H1 (cell line): ENCODE measurements at regions not wholly inside any gene's neighbourhood (a gene's known extent, or its start where the extent isn't known, plus 50 kb on each side); places are given as distances from the start of the nearest gene placed in this dataset.

Experiments
- CTCF ChIA-PET: fragments of 300-600 bp; sonication (Branson Sonifier 250); formaldehyde crosslinking; loops from one replicate; lab custom pipeline; 2021; ENCODE audit not compliant: partially characterized antibody; lab: Charles Lee
- POLR2A ChIA-PET: fragments of 300-600 bp; sonication (Branson Sonifier 250); formaldehyde crosslinking; loops from one replicate; lab custom pipeline; 2021; ENCODE audit warnings: inconsistent platforms; ENCODE audit not compliant: partially characterized antibody; lab: Charles Lee
- DNase-seq, 2 experiments: peaks; one replicate each; pipeline versions ENCODE4 v3.0.0 to v3.0.0-alpha.2; 2010 to 2022; ENCODE audit warnings: low spot score in 2 of 2, low read depth in 1 of 2, mixed read lengths in 1 of 2
- FAIRE-seq: peaks from 2 replicates; lab custom pipeline; 2011; peaks lifted over from hg19 to GRCh38; lab: Jason Lieb, UNC
- H2AFZ ChIP-seq: 2 replicates; pipeline ENCODE4 v1.8.1; 2012; ENCODE audit warnings: low read length, inconsistent platforms
- H2AK5ac ChIP-seq: 2 replicates; pipeline ENCODE4 v1.6.1; 2013; ENCODE audit warnings: low read depth, low read length
- H2BK120ac ChIP-seq: replicated peaks from 2 replicates; pipeline ENCODE3; 2013; ENCODE audit warnings: low read depth, low read length, inconsistent platforms
- H2BK12ac ChIP-seq: 2 replicates; pipeline ENCODE4 v1.6.1; 2013; ENCODE audit warnings: low read depth, low read length
- H2BK15ac ChIP-seq: 2 replicates; pipeline ENCODE4 v1.6.1; 2013; ENCODE audit warnings: low read length
- H2BK20ac ChIP-seq: 2 replicates; pipeline ENCODE4 v1.6.1; 2013; ENCODE audit warnings: low read length
- H2BK5ac ChIP-seq: 2 replicates; pipeline ENCODE4 v1.6.1; 2013; ENCODE audit warnings: low read depth, low read length
- H3K14ac ChIP-seq: 2 replicates; pipeline ENCODE4 v1.6.1; 2013; ENCODE audit warnings: inconsistent platforms; ENCODE audit not compliant: insufficient read length
- H3K18ac ChIP-seq: 2 replicates; pipeline ENCODE4 v1.6.1; 2013; ENCODE audit warnings: low read length; ENCODE audit errors: extremely low read depth
- H3K23ac ChIP-seq: 2 replicates; pipeline ENCODE4 v1.6.1; 2013; ENCODE audit warnings: inconsistent platforms; ENCODE audit not compliant: insufficient read length
- H3K23me2 ChIP-seq: 2 replicates; pipeline ENCODE4 v1.6.1; 2013; ENCODE audit warnings: low read depth, low read length
- H3K27ac ChIP-seq: 2 replicates; pipeline ENCODE4 v1.6.1; 2011; ENCODE audit warnings: low read depth, low read length, inconsistent platforms
- H3K27me3 ChIP-seq, 4 experiments: replicated peaks in 1 of 4; 1 replicate in 1 of 4; 2 replicates in 3 of 4; pipeline versions ENCODE4 v1.6.1 to v1.8.1; 2011 to 2013; ENCODE audit warnings: low read length in 3 of 4, mild to moderate bottlenecking in 3 of 4, inconsistent platforms in 2 of 4, mixed read lengths in 2 of 4, moderate library complexity in 1 of 4; ENCODE audit not compliant: control insufficient read depth in 3 of 4, insufficient read depth in 3 of 4; ENCODE audit errors: extremely low read depth in 1 of 4
- H3K36me3 ChIP-seq, 4 experiments: 2 replicates each; pipeline versions ENCODE4 v1.6.1 to v1.8.1; 2011 to 2013; ENCODE audit warnings: mild to moderate bottlenecking in 4 of 4, low read length in 3 of 4, moderate library complexity in 2 of 4, control low read depth in 1 of 4, inconsistent platforms in 1 of 4; ENCODE audit not compliant: insufficient read depth in 4 of 4, control insufficient read depth in 2 of 4
- H3K4ac ChIP-seq: replicated peaks from 2 replicates; pipeline ENCODE3; 2013; ENCODE audit warnings: low read length, low read depth, mixed read lengths, inconsistent platforms; ENCODE audit not compliant: insufficient read length
- H3K4me1 ChIP-seq, 4 experiments: replicated peaks in 1 of 4; 1 replicate in 1 of 4; 2 replicates in 3 of 4; pipeline versions ENCODE4 v1.6.1 to v1.8.1; 2011 to 2013; ENCODE audit warnings: low read length in 3 of 4, inconsistent platforms in 2 of 4, mixed read lengths in 1 of 4; ENCODE audit not compliant: insufficient read depth in 4 of 4, control insufficient read depth in 3 of 4
- H3K4me2 ChIP-seq, 2 experiments: 2 replicates each; pipeline versions ENCODE4 v1.6.1 to v1.8.1; 2011 to 2013; ENCODE audit warnings: low read depth in 2 of 2, low read length in 2 of 2, control low read depth in 1 of 2, inconsistent platforms in 1 of 2, mild to moderate bottlenecking in 1 of 2; ENCODE audit not compliant: insufficient read depth in 1 of 2
- H3K4me3 ChIP-seq, 4 experiments: fragments of 200-600, 300-600 bp in 1 of 4; sonication (generic), shearing (Covaris generic), sonication (Bioruptor Twin) in 1 of 4; 2 replicates each; pipeline versions ENCODE4 v1.5.1 to v1.8.1; 2011 to 2016; ENCODE audit warnings: low read length in 4 of 4, low read depth in 3 of 4, control low read depth in 2 of 4, inconsistent platforms in 2 of 4, mild to moderate bottlenecking in 2 of 4, mixed read lengths in 1 of 4, moderate library complexity in 1 of 4; ENCODE audit not compliant: insufficient read depth in 2 of 4; ENCODE audit errors: extremely low read depth in 1 of 4
- H3K56ac ChIP-seq: replicated peaks from 2 replicates; pipeline ENCODE3; 2013; ENCODE audit warnings: low read depth, mild to moderate bottlenecking, mixed read lengths, low read length, inconsistent platforms; ENCODE audit not compliant: insufficient read length
- H3K79me1 ChIP-seq: 2 replicates; pipeline ENCODE4 v1.6.1; 2013; ENCODE audit warnings: low read depth, low read length, control low read depth
- H3K79me2 ChIP-seq, 2 experiments: 2 replicates each; pipeline versions ENCODE4 v1.6.1 to v1.8.1; 2012 to 2013; ENCODE audit warnings: low read length in 2 of 2, mild to moderate bottlenecking in 2 of 2, inconsistent platforms in 1 of 2; ENCODE audit not compliant: insufficient read depth in 2 of 2, control insufficient read depth in 1 of 2
- H3K9ac ChIP-seq, 4 experiments: replicated peaks in 1 of 4; 1 replicate in 1 of 4; 2 replicates in 3 of 4; pipeline versions ENCODE4 v1.6.1 to v1.8.1; 2011 to 2013; ENCODE audit warnings: low read depth in 3 of 4, low read length in 3 of 4, control low read depth in 2 of 4, mild to moderate bottlenecking in 2 of 4, moderate library complexity in 2 of 4, inconsistent platforms in 1 of 4; ENCODE audit errors: extremely low read depth in 1 of 4
- H3K9me3 ChIP-seq, 2 experiments: 2 replicates each; pipeline versions ENCODE4 v1.6.1 to v1.8.1; 2012 to 2013; ENCODE audit warnings: mild to moderate bottlenecking in 2 of 2, moderate library complexity in 2 of 2, control low read depth in 1 of 2, inconsistent platforms in 1 of 2, low read depth in 1 of 2, low read length in 1 of 2, mixed read lengths in 1 of 2; ENCODE audit not compliant: insufficient read depth in 2 of 2
- H4K20me1 ChIP-seq, 2 experiments: replicated peaks in 1 of 2; 2 replicates each; pipeline versions ENCODE3 to v1.8.1; 2011 to 2013; ENCODE audit warnings: inconsistent platforms in 2 of 2, low read length in 2 of 2, mild to moderate bottlenecking in 1 of 2; ENCODE audit not compliant: insufficient read depth in 2 of 2, control insufficient read depth in 1 of 2
- H4K5ac ChIP-seq: 2 replicates; pipeline ENCODE4 v1.6.1; 2013; ENCODE audit warnings: low read length, low read depth, mixed read lengths, inconsistent platforms; ENCODE audit not compliant: insufficient read length
- H4K8ac ChIP-seq: 2 replicates; pipeline ENCODE4 v1.8.0; 2013; ENCODE audit warnings: mild to moderate bottlenecking, moderate library complexity, low read length, inconsistent platforms; ENCODE audit not compliant: insufficient read depth; ENCODE audit errors: extremely low read depth
- H4K91ac ChIP-seq: replicated peaks from 2 replicates; pipeline ENCODE3; 2013; ENCODE audit warnings: low read length, mixed read lengths, inconsistent platforms; ENCODE audit not compliant: insufficient read length
- BCL11A ChIP-seq, 2 experiments: IDR thresholded peaks; one replicate each; pipeline ENCODE4 v1.6.1; 2011; ENCODE audit warnings: low read depth in 2 of 2, low read length in 2 of 2, mild to moderate bottlenecking in 2 of 2
- BRCA1 ChIP-seq: IDR thresholded peaks from 2 replicates; pipeline ENCODE4 v1.6.1; 2012; ENCODE audit warnings: low read depth, low read length, improper control_type of control experiment
- EP300 ChIP-seq, 2 experiments: IDR thresholded peaks; 1 replicate in 1 of 2; 2 replicates in 1 of 2; pipeline ENCODE4 v1.6.1; 2011 to 2012; ENCODE audit warnings: low read depth in 2 of 2, low read length in 2 of 2, mild to moderate bottlenecking in 2 of 2, borderline replicate concordance in 1 of 2, inconsistent platforms in 1 of 2, moderate library complexity in 1 of 2
- JUN ChIP-seq: IDR thresholded peaks from 2 replicates; pipeline ENCODE4 v1.6.1; 2011; ENCODE audit warnings: low read depth, mild to moderate bottlenecking, improper control_type of control experiment, low read length
- KDM5A ChIP-seq: fragments of 200-600 bp; IDR thresholded peaks from 2 replicates; pipeline ENCODE4 v1.7.1; 2012; ENCODE audit warnings: mild to moderate bottlenecking, low read length, inconsistent platforms, mixed read lengths
- RNF2 ChIP-seq: fragments of 200-900, 300-1000 bp; sonication (generic); IDR thresholded peaks from 2 replicates; pipeline ENCODE4 v1.7.1; 2016; ENCODE audit warnings: borderline replicate concordance, low read depth, mild to moderate bottlenecking, antibody characterized with exemption, low read length; ENCODE audit not compliant: poor library complexity, severe bottlenecking; ENCODE audit errors: missing control alignments
- SP1 ChIP-seq: IDR thresholded peaks from 2 replicates; pipeline ENCODE4 v1.6.1; 2011; ENCODE audit warnings: low read depth, low read length
- SP4 ChIP-seq: IDR thresholded peaks from 2 replicates; pipeline ENCODE4 v1.6.1; 2012; ENCODE audit warnings: low read length, inconsistent platforms
- TAF7 ChIP-seq: optimal IDR thresholded peaks from 2 replicates; pipeline ENCODE3; 2011; ENCODE audit warnings: low read depth, mild to moderate bottlenecking, inconsistent platforms, low read length, moderate library complexity, borderline replicate concordance
- TCF12 ChIP-seq: IDR thresholded peaks from 2 replicates; pipeline ENCODE4 v1.6.1; 2011; ENCODE audit warnings: low read depth, mild to moderate bottlenecking, low read length
- WGBS, 2 experiments: shearing (Covaris generic) in 1 of 2; methylation state at CpG; one replicate each; pipeline versions ENCODE4 v1.1.6 to v1.1.7; 2013 to 2015; ENCODE audit warnings: low lambda C conversion rate in 2 of 2, mixed read lengths in 2 of 2, inconsistent platforms in 1 of 2, low coverage in 1 of 2, missing lambda C conversion rate in 1 of 2; ENCODE audit not compliant: insufficient replicate concordance in 2 of 2, insufficient coverage in 1 of 2, insufficient read length in 1 of 2; ENCODE audit errors: extremely low coverage in 1 of 2, missing lambda C conversion rate in 1 of 2; 5-methylcytosine and 5-hydroxymethylcytosine counted together
- TF ChIP-seq, protein P1 (sequence below): IDR thresholded peaks from 2 replicates; pipeline ENCODE4 v1.6.1; 2012; ENCODE audit warnings: inconsistent platforms

DNA sequence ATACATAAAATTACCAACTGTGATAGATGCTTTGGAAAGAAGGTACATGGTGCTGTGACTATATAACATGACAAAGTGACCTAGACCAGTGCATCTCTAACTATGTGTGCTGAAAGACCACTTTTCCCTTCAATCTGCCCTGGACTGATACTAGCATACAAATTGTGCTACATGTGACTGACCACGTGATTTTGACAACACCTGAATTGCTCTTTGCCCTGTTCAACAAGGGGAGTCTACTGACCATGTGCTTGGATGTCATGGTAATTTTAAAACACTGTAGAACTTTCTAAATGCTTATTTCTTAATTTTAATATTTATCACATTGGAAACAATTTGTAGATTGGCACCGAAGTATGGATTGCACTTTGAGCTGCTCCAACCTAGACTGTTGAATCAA lies 142.4 kb downstream of the CAND1 start:
- H3K79me2 ChIP-seq, result no peaks in the 10 kb centered on the region
- H3K36me3 ChIP-seq, result no peaks in the 10 kb centered on the region
- no peak for DNase-seq
- ChIA-PET CTCF (interaction anchor here (0.8 to 1.3 kb wide), 2 partner anchors 22 to 219 kb away, joined by 3 to 4 read pairs; no protein-coding TSS in a partner anchor), POLR2A (no interaction called here)
- H3K27me3 ChIP-seq, result no peaks in the 10 kb centered on the region
- H4K91ac ChIP-seq, result no peak overlapping the region
- no peak overlapping the region for H2BK15ac ChIP-seq
- peaks cover 3 to 16% (median 13%) of the 10 kb centered on the region in 4 experiments; a peak in 6 of 7 replicates for H3K4me1 ChIP-seq
- H3K4ac ChIP-seq, result no peak overlapping the region
- WGBS, 2 experiments, result 92% methylated on average over 2 of the region's 2 CpGs; no CpG with 5 or more reads in 1 of the 2 experiments
- no peak overlapping the region for H2AK5ac ChIP-seq
- no peak overlapping the region for H4K5ac ChIP-seq
- no peak overlapping the region for H3K27ac ChIP-seq
- H4K20me1 ChIP-seq, result no peaks in the 10 kb centered on the region
- H2BK12ac ChIP-seq, result no peak overlapping the region
- H3K9ac ChIP-seq, result no peak overlapping the region
- no peak overlapping the region for H2BK120ac ChIP-seq
- no peaks in the 10 kb centered on the region for H3K79me1 ChIP-seq
- H3K56ac ChIP-seq, result no peak overlapping the region
- no peak for FAIRE-seq
- H3K18ac ChIP-seq, result no peak overlapping the region
- H2BK20ac ChIP-seq, result no peak overlapping the region
- TF ChIP-seq TAF7 (no peak), RNF2 (no peak), BCL11A (IDR thresholded peaks at IDR 0.05; ENCODE audit: low read depth in 2 of 2, low read length in 2 of 2) (no peak), KDM5A (no peak), SP4 (no peak), TCF12 (no peak), BRCA1 (no peak), SP1 (no peak), EP300 (IDR thresholded peaks at IDR 0.05; ENCODE audit: borderline replicate concordance in 1 of 2, low read depth in 2 of 2, low read length in 2 of 2) (no peak), JUN (no peak)
- TF ChIP-seq, protein P1, sequence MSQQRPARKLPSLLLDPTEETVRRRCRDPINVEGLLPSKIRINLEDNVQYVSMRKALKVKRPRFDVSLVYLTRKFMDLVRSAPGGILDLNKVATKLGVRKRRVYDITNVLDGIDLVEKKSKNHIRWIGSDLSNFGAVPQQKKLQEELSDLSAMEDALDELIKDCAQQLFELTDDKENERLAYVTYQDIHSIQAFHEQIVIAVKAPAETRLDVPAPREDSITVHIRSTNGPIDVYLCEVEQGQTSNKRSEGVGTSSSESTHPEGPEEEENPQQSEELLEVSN, result no peak
- TF ChIP-seq, all 59 proteins: peak for 0
- Histone ChIP-seq H2AFZ (no peak overlapping the region), H4K8ac (no peak overlapping the region), H3K14ac (no peak overlapping the region), H2BK5ac (no peak overlapping the region), H3K23ac (no peak overlapping the region), H3K4me2 (no peak overlapping the region), H3K23me2 (no peaks in the 10 kb centered on the region), H3K4me3 (no peak overlapping the region), H3K9me3 (no peaks in the 10 kb centered on the region)
